Astrocyte (in vitro differentiated cells and primary cell): ENCODE measurements at regions not wholly inside any gene's neighbourhood (a gene's known extent, or its start where the extent isn't known, plus 50 kb on each side); places are given as distances from the start of the nearest gene placed in this dataset.
"Not testable (repeated sequence)": the region's sequence is repeated elsewhere in the genome, so short reads cannot be mapped to it uniquely, and the experiment has no call there.

ENCODE experiments used
- DNase-seq: peaks from one replicate; pipeline ENCODE4 v3.0.0-alpha.2; 2010; ENCODE audit warnings: low read depth
- FAIRE-seq: peaks from 2 replicates; lab custom pipeline; 2011; peaks lifted over from hg19 to GRCh38; lab: Jason Lieb, UNC
- H2AFZ ChIP-seq: 2 replicates; pipeline ENCODE4 v1.6.0; 2012; ENCODE audit warnings: low read depth, low read length, inconsistent platforms
- H3K27ac ChIP-seq: 2 replicates; pipeline ENCODE4 v1.5.1; 2011; ENCODE audit warnings: low read depth, low read length, inconsistent platforms
- H3K27me3 ChIP-seq: 2 replicates; pipeline ENCODE4 v1.6.0; 2011; ENCODE audit warnings: low read length, inconsistent platforms; ENCODE audit not compliant: insufficient read depth
- H3K36me3 ChIP-seq: 2 replicates; pipeline ENCODE4 v1.5.1; 2011; ENCODE audit warnings: low read length, inconsistent platforms; ENCODE audit not compliant: insufficient read depth
- H3K4me1 ChIP-seq: 2 replicates; pipeline ENCODE4 v1.5.1; 2011; ENCODE audit warnings: low read length, inconsistent platforms; ENCODE audit not compliant: insufficient read depth
- H3K4me2 ChIP-seq: 2 replicates; pipeline ENCODE4 v1.6.0; 2012; ENCODE audit warnings: low read length, inconsistent platforms
- H3K4me3 ChIP-seq: 2 replicates; pipeline ENCODE4 v1.5.1; 2011; ENCODE audit warnings: low read depth, mild to moderate bottlenecking, low read length, inconsistent platforms; ENCODE audit not compliant: insufficient read depth
- H3K79me2 ChIP-seq: 2 replicates; pipeline ENCODE4 v1.6.0; 2012; ENCODE audit warnings: mild to moderate bottlenecking, low read length, inconsistent platforms; ENCODE audit not compliant: insufficient read depth
- H3K9ac ChIP-seq: 2 replicates; pipeline ENCODE4 v1.6.0; 2012; ENCODE audit warnings: mild to moderate bottlenecking, low read length, inconsistent platforms
- H3K9me3 ChIP-seq: 2 replicates; pipeline ENCODE4 v1.5.1; 2012; ENCODE audit warnings: low read depth, mild to moderate bottlenecking, low read length, inconsistent platforms; ENCODE audit not compliant: insufficient read depth
- H4K20me1 ChIP-seq: 2 replicates; pipeline ENCODE4 v1.6.0; 2012; ENCODE audit warnings: low read length, inconsistent platforms; ENCODE audit not compliant: insufficient read depth
- H3K27ac Mint-ChIP-seq: one replicate; pipeline ENCODE4 v1.8.0; 2021; ENCODE audit warnings: mild to moderate bottlenecking, mixed read lengths; ENCODE audit not compliant: unreplicated experiment
- H3K27me3 Mint-ChIP-seq: one replicate; pipeline ENCODE4 v1.8.0; 2021; ENCODE audit warnings: low read depth, mixed read lengths; ENCODE audit not compliant: unreplicated experiment
- H3K36me3 Mint-ChIP-seq: one replicate; pipeline ENCODE4 v1.8.0; 2021; ENCODE audit warnings: low read depth, mixed read lengths; ENCODE audit not compliant: unreplicated experiment
- H3K4me1 Mint-ChIP-seq: one replicate; pipeline ENCODE4 v1.8.0; 2021; ENCODE audit warnings: low read depth, mixed read lengths; ENCODE audit not compliant: unreplicated experiment
- H3K4me3 Mint-ChIP-seq: one replicate; pipeline ENCODE4 v1.8.0; 2021; ENCODE audit warnings: mild to moderate bottlenecking, moderate library complexity, mixed read lengths; ENCODE audit not compliant: unreplicated experiment
- H3K9me3 Mint-ChIP-seq: one replicate; pipeline ENCODE4 v1.8.0; 2021; ENCODE audit warnings: mild to moderate bottlenecking, mixed read lengths; ENCODE audit not compliant: unreplicated experiment
- EZH2 ChIP-seq: IDR thresholded peaks from 2 replicates; pipeline ENCODE4 v1.6.1; 2012; ENCODE audit warnings: mild to moderate bottlenecking, low read length, inconsistent platforms; ENCODE audit not compliant: insufficient read depth
- TF ChIP-seq, protein P1 (sequence below): IDR thresholded peaks from 2 replicates; pipeline ENCODE4 v1.5.1; 2011; ENCODE audit warnings: low read depth, mild to moderate bottlenecking, inconsistent platforms, low read length, moderate library complexity; ENCODE audit not compliant: insufficient read depth

DNA sequence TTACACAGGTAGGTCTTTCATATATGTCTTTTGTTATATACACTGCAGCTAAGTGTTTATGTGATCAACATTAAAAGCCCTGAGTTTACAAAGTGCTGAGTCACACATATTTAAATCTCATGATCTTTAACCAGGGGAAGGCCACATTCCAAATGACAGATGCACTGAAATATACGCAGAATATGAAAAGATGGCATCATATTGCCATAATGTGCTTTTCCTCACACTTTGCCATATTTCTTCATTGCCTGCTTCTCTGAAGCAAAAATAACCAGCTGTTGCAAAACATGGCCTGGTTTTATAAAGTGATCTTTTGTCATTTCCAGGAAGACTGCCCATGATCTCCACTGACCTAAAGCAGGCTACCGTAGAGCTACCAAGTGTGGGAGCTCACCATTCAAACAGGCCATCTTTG is 93.5 kb upstream of the MAPRE2 start:
- peaks cover 3% of the 10 kb centered on the region for H3K4me1 ChIP-seq
- peak overlapping the region; percentile 80 for H3K27ac Mint-ChIP-seq
- no peak overlapping the region for H3K9ac ChIP-seq
- no peak overlapping the region for H3K4me3 ChIP-seq
- peaks cover 11% of the 10 kb centered on the region for H3K4me1 Mint-ChIP-seq
- no peaks in the 10 kb centered on the region for H3K36me3 ChIP-seq
- no peaks in the 10 kb centered on the region for H3K9me3 Mint-ChIP-seq
- no peaks in the 10 kb centered on the region for H3K79me2 ChIP-seq
- H3K36me3 Mint-ChIP-seq = no peaks in the 10 kb centered on the region
- no peaks in the 10 kb centered on the region for H3K9me3 ChIP-seq
- H3K27me3 ChIP-seq = no peaks in the 10 kb centered on the region
- DNase-seq (peak; percentile 48), FAIRE-seq (no peak)
- no peak overlapping the region for H2AFZ ChIP-seq
- H3K4me3 Mint-ChIP-seq = no peak overlapping the region
- H3K27ac ChIP-seq = no peak overlapping the region
- H3K4me2 ChIP-seq = no peak overlapping the region
- no peaks in the 10 kb centered on the region for H4K20me1 ChIP-seq
- TF ChIP-seq, protein P1, sequence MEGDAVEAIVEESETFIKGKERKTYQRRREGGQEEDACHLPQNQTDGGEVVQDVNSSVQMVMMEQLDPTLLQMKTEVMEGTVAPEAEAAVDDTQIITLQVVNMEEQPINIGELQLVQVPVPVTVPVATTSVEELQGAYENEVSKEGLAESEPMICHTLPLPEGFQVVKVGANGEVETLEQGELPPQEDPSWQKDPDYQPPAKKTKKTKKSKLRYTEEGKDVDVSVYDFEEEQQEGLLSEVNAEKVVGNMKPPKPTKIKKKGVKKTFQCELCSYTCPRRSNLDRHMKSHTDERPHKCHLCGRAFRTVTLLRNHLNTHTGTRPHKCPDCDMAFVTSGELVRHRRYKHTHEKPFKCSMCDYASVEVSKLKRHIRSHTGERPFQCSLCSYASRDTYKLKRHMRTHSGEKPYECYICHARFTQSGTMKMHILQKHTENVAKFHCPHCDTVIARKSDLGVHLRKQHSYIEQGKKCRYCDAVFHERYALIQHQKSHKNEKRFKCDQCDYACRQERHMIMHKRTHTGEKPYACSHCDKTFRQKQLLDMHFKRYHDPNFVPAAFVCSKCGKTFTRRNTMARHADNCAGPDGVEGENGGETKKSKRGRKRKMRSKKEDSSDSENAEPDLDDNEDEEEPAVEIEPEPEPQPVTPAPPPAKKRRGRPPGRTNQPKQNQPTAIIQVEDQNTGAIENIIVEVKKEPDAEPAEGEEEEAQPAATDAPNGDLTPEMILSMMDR = no peak
- no peak for TF ChIP-seq EZH2
- no peaks in the 10 kb centered on the region for H3K27me3 Mint-ChIP-seq

DNA sequence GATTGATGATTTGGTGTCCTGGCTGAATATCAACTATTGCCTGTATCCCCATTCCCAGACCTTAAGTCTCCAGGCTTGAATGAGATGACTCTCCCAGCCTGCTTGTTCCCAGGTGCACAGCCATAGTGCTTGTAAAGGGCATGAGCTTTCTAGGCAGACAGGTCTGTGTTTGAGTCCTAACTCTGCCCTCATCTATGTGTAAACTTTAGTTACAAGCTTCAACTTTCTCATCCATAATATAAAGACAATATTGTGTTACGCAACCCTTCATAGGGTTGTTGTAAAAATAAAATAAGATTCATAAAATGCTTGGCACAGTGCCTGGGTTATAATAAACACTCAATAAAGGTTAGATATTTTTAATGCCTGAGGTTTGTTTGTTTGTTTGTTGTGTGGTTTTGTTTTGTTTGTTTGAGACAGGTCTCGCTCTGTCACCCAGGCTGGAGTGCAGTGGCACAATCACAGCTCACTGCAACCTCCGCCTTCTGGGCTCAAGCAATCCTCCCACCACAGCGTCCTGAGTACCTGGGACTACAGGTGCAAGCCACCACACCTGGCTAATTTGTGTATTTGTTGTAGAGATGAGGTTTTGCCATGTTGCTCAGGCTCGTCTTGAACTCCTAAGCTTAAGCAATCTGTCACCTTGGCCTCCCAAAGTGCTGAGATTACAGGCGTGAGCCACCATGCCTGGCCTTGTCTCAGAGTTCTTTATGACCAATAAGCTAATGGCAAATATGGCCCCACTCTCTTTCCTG is 89.4 kb upstream of the MAPRE2 start:
- Histone ChIP-seq H3K4me1 (peaks cover 3% of the 10 kb centered on the region), H3K79me2 (no peaks in the 10 kb centered on the region), H3K9me3 (no peaks in the 10 kb centered on the region), H3K27me3 (no peaks in the 10 kb centered on the region), H2AFZ (no peak overlapping the region), H3K27ac (no peak overlapping the region), H3K4me2 (no peak overlapping the region), H3K36me3 (no peaks in the 10 kb centered on the region), H4K20me1 (no peaks in the 10 kb centered on the region), H3K4me3 (no peak overlapping the region), H3K9ac (no peak overlapping the region)
- no peak for DNase-seq
- H3K27me3 Mint-ChIP-seq = no peaks in the 10 kb centered on the region
- H3K4me1 Mint-ChIP-seq = peaks cover 15% of the 10 kb centered on the region
- H3K27ac Mint-ChIP-seq = no peak overlapping the region
- no peaks in the 10 kb centered on the region for H3K9me3 Mint-ChIP-seq
- TF ChIP-seq EZH2 = no peak
- TF ChIP-seq, protein P1 = no peak
- no peak overlapping the region for H3K4me3 Mint-ChIP-seq
- no peak for FAIRE-seq
- no peaks in the 10 kb centered on the region for H3K36me3 Mint-ChIP-seq

DNA sequence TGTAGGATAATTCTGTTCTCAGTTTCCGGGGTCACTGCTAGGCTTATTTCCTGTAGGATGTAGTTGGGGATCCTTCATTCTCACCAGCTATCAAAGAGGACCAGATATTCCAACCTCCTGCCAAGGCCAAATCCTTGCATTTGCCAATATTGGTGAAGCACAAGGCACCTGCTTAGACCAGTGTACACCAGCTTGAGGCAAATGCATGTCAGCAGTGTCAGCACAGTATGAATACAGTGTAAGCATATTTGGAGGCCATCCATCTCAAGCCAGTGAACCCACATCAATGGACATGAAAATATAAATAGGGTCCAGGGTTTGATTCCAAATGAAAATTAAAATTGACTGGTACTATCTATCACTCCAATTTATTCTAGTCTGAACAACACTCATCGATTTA is 88.0 kb upstream of the MAPRE2 start:
- H3K27ac Mint-ChIP-seq = no peak overlapping the region
- Histone ChIP-seq H3K4me1 (peaks cover 8% of the 10 kb centered on the region), H4K20me1 (no peaks in the 10 kb centered on the region), H2AFZ (no peak overlapping the region), H3K9ac (no peak overlapping the region), H3K27me3 (no peaks in the 10 kb centered on the region), H3K36me3 (no peaks in the 10 kb centered on the region), H3K79me2 (no peaks in the 10 kb centered on the region), H3K27ac (no peak overlapping the region), H3K9me3 (no peaks in the 10 kb centered on the region), H3K4me3 (no peak overlapping the region), H3K4me2 (no peak overlapping the region)
- FAIRE-seq (no peak), DNase-seq (no peak)
- H3K27me3 Mint-ChIP-seq = no peaks in the 10 kb centered on the region
- H3K9me3 Mint-ChIP-seq = no peaks in the 10 kb centered on the region
- no peak overlapping the region for H3K4me3 Mint-ChIP-seq
- peaks cover 20% of the 10 kb centered on the region for H3K4me1 Mint-ChIP-seq
- no peaks in the 10 kb centered on the region for H3K36me3 Mint-ChIP-seq
- TF ChIP-seq, protein P1 = no peak
- no peak for TF ChIP-seq EZH2

GRCh38 chr18:34955494-34955893 is 85.7 kb upstream of the MAPRE2 start:
- not testable (repeated sequence) for H4K20me1 ChIP-seq, H3K4me1 ChIP-seq, H3K4me3 Mint-ChIP-seq, H3K36me3 ChIP-seq, FAIRE-seq, H3K4me3 ChIP-seq, H3K9me3 ChIP-seq, H3K9ac ChIP-seq, H3K27me3 ChIP-seq, H2AFZ ChIP-seq, H3K27ac Mint-ChIP-seq, DNase-seq, H3K27ac ChIP-seq, H3K27me3 Mint-ChIP-seq, H3K36me3 Mint-ChIP-seq, H3K4me2 ChIP-seq, H3K79me2 ChIP-seq, H3K9me3 Mint-ChIP-seq
- H3K4me1 Mint-ChIP-seq = peaks cover 20% of the 10 kb centered on the region
